HUES64 (cell line): ENCODE measurements at regions not wholly inside any gene's neighbourhood (a gene's known extent, or its start where the extent isn't known, plus 50 kb on each side); places are given as distances from the start of the nearest gene placed in this dataset.

Experiments used
- H3K27ac ChIP-seq: 2 replicates; pipeline ENCODE4 v1.7.0; 2013; ENCODE audit warnings: low read depth, low read length, inconsistent platforms
- H3K27me3 ChIP-seq: 2 replicates; pipeline ENCODE4 v1.6.1; 2013; ENCODE audit warnings: mild to moderate bottlenecking, low read length; ENCODE audit not compliant: insufficient read depth
- H3K36me3 ChIP-seq: 2 replicates; pipeline ENCODE4 v1.6.1; 2013; ENCODE audit warnings: mild to moderate bottlenecking, low read length; ENCODE audit not compliant: insufficient read depth
- H3K4me1 ChIP-seq: 2 replicates; pipeline ENCODE4 v1.6.1; 2013; ENCODE audit warnings: mild to moderate bottlenecking, low read length, moderate library complexity; ENCODE audit not compliant: insufficient read depth
- H3K4me3 ChIP-seq: 2 replicates; pipeline ENCODE4 v1.5.1; 2013; ENCODE audit warnings: mild to moderate bottlenecking, low read length, moderate library complexity
- H3K9ac ChIP-seq: 2 replicates; pipeline ENCODE4 v1.6.1; 2013; ENCODE audit warnings: mild to moderate bottlenecking, low read depth, low read length
- H3K9me3 ChIP-seq: 2 replicates; pipeline ENCODE4 v1.6.1; 2013; ENCODE audit warnings: low read depth, low read length; ENCODE audit not compliant: insufficient read depth
- WGBS: fragments of 150-250, 120-280 bp; methylation state at CpG from one replicate; pipeline ENCODE4 v1.1.7; 2013; ENCODE audit warnings: missing lambda C conversion rate; 5-methylcytosine and 5-hydroxymethylcytosine counted together

DNA sequence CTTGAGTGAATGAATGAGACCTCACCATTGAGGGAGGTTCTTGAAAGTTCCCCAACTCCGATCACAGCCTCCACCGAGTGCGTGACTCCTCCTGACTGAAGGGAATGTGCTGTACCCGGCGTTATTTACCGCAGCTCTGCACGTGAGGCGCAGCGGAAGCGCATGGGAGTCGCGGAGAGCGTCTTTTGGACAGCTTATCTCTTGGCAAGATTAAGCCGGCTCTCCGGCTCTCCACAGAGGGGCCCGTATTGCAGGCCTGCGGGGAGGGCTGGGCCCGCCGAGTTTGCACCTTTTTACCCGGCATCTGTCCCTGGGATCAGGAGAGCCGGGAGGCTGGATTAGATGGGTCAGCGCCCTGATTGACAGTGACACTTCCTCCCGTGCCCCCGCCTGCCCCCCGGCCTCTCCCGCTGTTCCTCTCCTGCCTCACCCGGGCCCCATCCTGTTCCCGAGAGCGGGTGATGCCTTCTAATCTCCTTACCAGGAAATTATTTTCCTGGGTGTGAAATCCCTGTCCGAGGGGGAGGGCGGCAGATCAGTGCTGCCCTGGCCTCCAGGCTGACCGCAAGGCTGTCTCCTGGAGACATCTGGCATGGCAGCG is 176.3 kb downstream of the INHBB start:
- Histone ChIP-seq H3K27ac (no peak overlapping the region), H3K9ac (no peak overlapping the region), H3K27me3 (peaks cover 12% of the 10 kb centered on the region), H3K4me3 (no peak overlapping the region), H3K36me3 (no peaks in the 10 kb centered on the region), H3K9me3 (no peaks in the 10 kb centered on the region), H3K4me1 (0 out of 2 replicates have a peak, but pooled peaks cover 5% of the 10 kb centered on the region)
- WGBS: 91% methylated on average over 33 of the region's 33 CpGs

DNA sequence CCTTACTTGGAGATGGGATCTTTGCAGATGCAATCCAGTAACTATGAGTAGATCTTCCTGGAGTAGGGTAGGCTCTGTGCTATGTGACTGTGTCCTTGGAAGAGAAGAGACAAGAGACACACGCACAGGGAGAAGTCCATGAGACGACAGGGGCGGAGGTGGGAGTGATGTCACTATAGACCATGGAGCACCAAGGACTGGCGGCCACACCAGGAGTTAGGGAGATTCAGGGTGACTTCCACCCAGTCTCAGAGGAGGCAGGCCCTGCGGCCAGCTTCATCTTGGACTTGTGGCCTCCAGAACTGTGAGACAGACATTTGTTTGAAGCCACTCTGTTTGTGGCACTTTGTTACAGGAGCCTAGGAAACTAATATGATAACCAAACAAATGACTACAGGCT is 177.8 kb downstream of the INHBB start:
- 92% methylated on average over 5 of the region's 5 CpGs for WGBS
- Histone ChIP-seq H3K4me3 (no peak overlapping the region), H3K27me3 (peaks cover 6% of the 10 kb centered on the region), H3K27ac (no peak overlapping the region), H3K4me1 (0 out of 2 replicates have a peak, but pooled peaks cover 5% of the 10 kb centered on the region), H3K9ac (no peak overlapping the region), H3K9me3 (no peaks in the 10 kb centered on the region), H3K36me3 (no peaks in the 10 kb centered on the region)

DNA sequence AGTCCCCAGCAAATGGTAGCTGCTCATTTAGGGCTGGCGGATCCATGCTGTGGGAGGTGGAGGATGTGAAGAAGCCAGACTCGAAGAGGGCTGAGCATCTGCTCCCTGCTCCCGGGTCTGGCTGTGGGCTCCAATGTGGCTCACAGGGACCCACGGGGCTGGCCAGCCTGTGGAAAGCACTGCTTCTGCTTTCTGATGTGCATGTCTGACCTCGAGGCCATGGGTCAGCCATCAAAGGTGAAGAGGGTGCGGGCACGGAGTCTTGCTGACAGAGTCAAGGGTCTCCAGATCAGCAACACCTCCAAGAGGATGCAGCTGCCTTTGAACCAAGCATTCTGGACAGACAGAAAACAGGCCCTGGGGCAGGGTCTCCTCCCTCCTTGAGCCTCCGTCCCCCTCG is 178.2 kb downstream of the INHBB start:
- Histone ChIP-seq H3K4me3 (no peak overlapping the region), H3K9ac (no peak overlapping the region), H3K9me3 (no peaks in the 10 kb centered on the region), H3K27me3 (peaks cover 6% of the 10 kb centered on the region), H3K4me1 (0 out of 2 replicates have a peak, but pooled peaks cover 5% of the 10 kb centered on the region), H3K36me3 (no peaks in the 10 kb centered on the region), H3K27ac (no peak overlapping the region)
- WGBS: 91% methylated on average over 9 of the region's 9 CpGs

DNA sequence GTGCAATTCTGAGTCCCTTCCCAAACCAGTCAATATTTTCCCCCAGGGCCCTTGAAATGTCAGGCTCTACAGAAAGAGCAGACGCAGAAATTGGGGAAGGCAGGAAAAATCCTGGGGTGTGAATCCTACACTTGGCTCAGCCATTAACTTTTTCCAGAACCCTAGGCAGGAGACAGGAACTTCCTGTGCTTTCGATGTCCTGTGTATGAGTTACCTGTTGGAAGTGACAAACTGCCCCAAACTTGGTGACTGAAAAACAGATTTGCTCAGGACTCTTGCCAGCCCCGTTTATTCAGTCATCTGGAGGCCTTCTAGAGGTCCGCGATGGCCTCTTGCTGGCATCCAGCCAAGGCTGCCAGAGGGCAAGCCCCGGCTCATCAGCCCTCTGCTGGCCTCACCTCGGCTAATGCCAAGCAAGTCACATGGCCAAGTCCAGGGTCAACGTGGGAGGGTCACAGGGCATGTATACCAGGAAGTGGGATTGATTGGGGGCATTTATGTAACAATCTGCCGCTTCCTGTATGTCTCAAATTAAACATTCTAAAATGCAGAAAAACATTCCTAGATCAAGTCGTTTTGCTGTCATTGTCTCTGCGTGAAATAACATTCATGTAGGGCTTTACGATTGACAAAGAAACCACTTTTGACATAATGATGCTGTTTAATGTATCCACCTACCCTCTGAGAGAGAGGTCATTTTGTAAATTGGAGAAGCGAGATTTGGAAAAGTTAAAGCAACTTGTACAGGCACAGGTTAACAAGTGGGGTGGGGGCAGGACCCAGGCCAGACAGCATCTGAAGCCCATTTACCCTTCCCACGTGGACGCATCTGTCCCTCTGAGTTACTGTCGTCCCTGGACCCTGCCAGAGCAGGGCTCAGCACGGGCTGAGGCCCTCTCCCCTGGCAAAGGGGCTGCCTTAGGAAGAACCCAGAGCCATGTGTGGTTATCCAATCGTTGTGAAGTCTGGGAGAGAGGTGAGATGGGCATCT is 179.4 kb downstream of the INHBB start:
- Histone ChIP-seq H3K36me3 (no peaks in the 10 kb centered on the region), H3K27ac (no peak overlapping the region), H3K27me3 (peaks cover 6% of the 10 kb centered on the region), H3K9ac (no peak overlapping the region), H3K4me1 (0 out of 2 replicates have a peak, but pooled peaks cover 5% of the 10 kb centered on the region), H3K9me3 (no peaks in the 10 kb centered on the region), H3K4me3 (no peak overlapping the region)
- 85% methylated on average over 18 of the region's 18 CpGs for WGBS

DNA sequence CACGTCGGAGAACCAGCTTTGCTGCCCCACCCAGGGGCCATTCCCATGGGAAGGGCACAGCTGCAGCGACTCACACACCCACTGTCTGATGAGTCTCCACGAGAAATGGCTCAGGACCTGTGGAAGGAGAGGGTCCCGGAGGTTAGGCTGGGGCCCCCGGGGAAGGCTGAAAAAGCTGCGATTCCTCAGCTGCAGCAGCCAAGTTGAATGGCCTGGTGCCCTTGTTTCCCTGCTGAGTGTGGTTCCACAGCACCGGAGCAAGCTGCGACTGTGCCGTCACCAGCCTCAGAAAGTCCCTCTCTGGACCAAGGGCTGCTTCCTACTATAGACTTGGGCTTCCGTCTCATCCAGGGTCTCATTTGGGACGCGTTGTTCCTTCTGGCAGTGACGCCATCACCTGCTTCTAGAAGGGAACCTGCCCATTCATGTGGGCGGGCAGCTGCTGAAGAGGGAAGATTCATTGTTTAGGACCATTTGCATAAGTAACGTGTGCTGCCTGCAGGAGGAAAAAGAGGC is 180.2 kb downstream of the INHBB start:
- Histone ChIP-seq H3K36me3 (no peaks in the 10 kb centered on the region), H3K4me3 (no peak overlapping the region), H3K27me3 (peaks cover 6% of the 10 kb centered on the region), H3K9me3 (peaks cover 7% of the 10 kb centered on the region; the same call in 1 of the 2 replicates), H3K27ac (no peak overlapping the region), H3K4me1 (0 out of 2 replicates have a peak, but pooled peaks cover 5% of the 10 kb centered on the region), H3K9ac (no peak overlapping the region)
- 62% methylated on average over 16 of the region's 16 CpGs for WGBS

DNA sequence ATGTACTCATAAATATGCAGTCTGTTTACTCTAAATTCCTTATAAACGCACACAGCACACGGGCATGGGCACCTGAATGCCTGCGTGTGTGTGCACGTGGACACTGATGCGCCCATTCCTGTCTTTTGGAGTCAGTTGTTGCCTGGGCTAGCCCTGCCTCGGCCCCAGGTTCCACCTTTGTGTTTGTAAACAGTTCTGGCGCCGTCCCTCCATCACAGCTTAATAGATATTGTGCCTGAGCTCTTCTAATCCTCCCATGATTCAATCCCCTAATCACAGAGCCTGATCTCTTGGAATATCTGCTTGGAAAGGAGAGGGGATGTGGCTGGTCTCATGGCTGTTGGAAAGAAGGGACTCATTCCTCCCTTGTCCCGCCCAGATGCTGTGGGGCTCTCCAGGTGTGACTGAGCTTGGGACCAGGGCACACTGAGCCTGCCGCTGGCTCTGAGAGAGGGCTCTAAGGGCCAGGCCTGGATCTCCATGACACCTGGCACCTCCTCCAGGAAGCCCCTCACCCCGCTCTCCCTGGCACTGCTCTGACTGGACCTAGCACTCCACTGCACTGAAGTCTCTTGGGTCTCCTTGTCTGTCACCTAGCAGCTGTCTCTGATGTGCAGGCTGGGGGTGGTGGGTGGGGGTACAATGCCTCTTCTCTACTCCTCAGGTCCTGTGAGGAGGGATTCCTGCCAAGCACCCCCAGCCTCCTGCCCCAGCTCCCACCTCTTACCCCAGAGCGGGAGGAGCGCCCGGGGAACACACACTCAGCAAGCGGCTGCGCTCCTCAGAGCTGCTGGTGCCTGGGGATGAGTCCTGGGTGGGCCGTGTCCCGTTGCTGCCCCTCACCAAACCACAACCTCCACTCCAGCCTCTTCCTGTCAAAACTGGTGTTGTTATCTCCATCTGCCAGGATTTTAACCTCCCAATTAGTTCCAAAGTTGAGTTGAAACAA is 181.3 kb downstream of the INHBB start:
- Histone ChIP-seq H3K27ac (no peak overlapping the region), H3K27me3 (peaks cover 6% of the 10 kb centered on the region), H3K4me1 (0 out of 2 replicates have a peak, but pooled peaks cover 5% of the 10 kb centered on the region), H3K4me3 (no peak overlapping the region), H3K36me3 (no peaks in the 10 kb centered on the region), H3K9me3 (peaks cover 7% of the 10 kb centered on the region; the same call in 1 of the 2 replicates), H3K9ac (no peak overlapping the region)
- WGBS: 91% methylated on average over 18 of the region's 18 CpGs

DNA sequence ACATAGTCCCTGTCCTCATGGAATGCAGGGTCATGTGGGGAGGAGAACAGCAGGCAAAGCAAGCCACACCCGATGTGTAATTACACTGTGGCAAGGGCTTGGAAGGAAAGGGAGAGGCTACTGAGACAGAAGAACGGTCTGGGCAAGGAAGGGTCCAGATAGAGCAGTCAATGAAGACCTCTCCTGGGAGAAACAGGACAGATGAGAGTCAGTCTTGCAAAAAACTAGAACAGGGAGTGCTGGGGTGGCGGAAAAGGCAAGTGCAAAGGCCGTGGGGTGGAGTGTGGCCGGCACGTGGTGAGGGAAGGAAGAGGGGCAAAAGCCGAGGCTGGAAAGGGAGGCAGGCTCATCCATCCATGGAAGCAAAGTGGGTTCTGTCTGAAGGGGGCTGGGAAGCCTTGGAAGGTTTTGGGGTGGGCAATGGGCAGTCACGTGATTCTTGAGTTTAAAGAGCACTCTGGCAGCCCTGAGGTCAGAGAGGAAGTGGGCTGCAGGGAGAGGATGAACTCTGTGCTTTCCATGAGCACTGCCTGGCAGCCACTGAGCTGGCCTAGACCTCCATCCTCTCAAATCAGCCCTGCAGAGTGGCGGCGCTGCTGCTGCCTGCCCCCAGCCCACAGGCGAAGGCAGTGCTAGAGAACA is 182.2 kb downstream of the INHBB start:
- no peak overlapping the region for H3K9ac ChIP-seq
- no peak overlapping the region for H3K27ac ChIP-seq
- peaks cover 7% of the 10 kb centered on the region; the same call in 1 of the 2 replicates for H3K9me3 ChIP-seq
- WGBS: 85% methylated on average over 11 of the region's 11 CpGs
- no peaks in the 10 kb centered on the region for H3K36me3 ChIP-seq
- H3K4me1 ChIP-seq: 0 out of 2 replicates have a peak, but pooled peaks cover 5% of the 10 kb centered on the region
- peaks cover 6% of the 10 kb centered on the region for H3K27me3 ChIP-seq
- H3K4me3 ChIP-seq: no peak overlapping the region

DNA sequence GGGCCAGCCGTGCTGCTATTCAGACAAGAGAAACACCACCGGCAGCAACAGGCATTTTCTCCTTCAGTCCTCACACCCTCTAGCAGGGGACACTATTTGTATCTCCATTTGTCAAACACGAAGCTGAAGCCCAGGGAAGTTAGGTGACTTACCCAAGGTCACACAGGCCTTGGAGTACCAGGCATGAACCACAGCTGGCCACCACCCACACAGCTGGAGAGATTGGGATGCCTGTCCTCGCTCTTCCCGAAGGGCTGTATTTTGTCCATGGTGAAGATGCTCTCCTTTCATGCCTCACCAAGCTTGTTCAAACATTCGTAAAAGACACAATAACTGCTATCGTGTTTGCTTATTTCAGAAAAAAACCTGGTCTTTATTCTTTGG is 182.7 kb downstream of the INHBB start:
- Histone ChIP-seq H3K36me3 (no peaks in the 10 kb centered on the region), H3K4me1 (0 out of 2 replicates have a peak, but pooled peaks cover 5% of the 10 kb centered on the region), H3K9me3 (peaks cover 7% of the 10 kb centered on the region; the same call in 1 of the 2 replicates), H3K27me3 (peaks cover 6% of the 10 kb centered on the region), H3K27ac (no peak overlapping the region), H3K4me3 (no peak overlapping the region), H3K9ac (no peak overlapping the region)
- WGBS: 93% methylated on average over 7 of the region's 7 CpGs

DNA sequence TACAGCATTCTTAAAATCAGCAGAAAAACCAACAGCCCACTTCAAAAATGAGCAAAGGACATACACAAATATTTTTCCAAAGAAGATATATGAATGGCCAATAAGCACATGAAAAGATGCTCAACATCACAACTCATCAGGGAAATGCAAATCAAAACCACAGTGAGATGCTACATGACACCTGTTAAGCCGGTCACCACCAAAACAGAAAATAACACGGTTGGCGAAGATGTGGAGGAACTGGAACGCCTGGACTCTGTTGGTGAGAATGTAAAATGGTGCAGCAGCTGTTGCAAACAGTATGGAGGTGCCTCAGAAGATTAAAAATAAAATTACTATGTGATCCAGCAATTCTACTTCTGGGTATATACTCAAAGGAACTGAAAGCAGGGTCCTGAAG is 184.8 kb downstream of the INHBB start:
- Histone ChIP-seq H3K27ac (no peak overlapping the region), H3K4me1 (0 out of 2 replicates have a peak, but pooled peaks cover 5% of the 10 kb centered on the region), H3K4me3 (no peak overlapping the region), H3K36me3 (no peaks in the 10 kb centered on the region), H3K9ac (no peak overlapping the region), H3K27me3 (peaks cover 4% of the 10 kb centered on the region), H3K9me3 (peaks cover 7% of the 10 kb centered on the region; the same call in 1 of the 2 replicates)
- 94% methylated on average over 4 of the region's 4 CpGs for WGBS

DNA sequence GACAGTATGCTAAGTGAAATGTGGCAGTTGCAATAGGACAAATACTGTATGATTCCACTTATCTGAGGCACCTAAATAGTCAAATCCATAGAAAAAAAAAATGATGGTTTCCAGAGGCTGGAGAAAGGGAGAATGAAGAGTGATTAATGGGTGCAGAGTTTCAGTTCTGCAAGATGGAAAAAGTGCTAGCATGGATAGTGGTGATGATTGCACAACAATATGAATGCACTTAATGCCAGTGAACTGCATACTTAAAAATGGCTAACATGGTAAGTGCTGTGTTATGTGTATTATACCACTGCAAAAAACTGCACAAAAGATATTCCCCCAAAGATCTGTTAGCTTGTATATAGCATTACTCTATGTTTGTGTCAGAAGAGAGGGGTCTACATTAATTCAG is 185.4 kb downstream of the INHBB start:
- no peaks in the 10 kb centered on the region for H3K4me1 ChIP-seq
- peaks cover 7% of the 10 kb centered on the region; the same call in 1 of the 2 replicates for H3K9me3 ChIP-seq
- H3K9ac ChIP-seq: no peak overlapping the region
- no peak overlapping the region for H3K4me3 ChIP-seq
- H3K27ac ChIP-seq: no peak overlapping the region
- H3K27me3 ChIP-seq: peaks cover under 1% of the 10 kb centered on the region
- H3K36me3 ChIP-seq: no peaks in the 10 kb centered on the region
